Neuronal stem cell (in vitro differentiated cells): ENCODE measurements at regions not wholly inside any gene's neighbourhood (a gene's known extent, or its start where the extent isn't known, plus 50 kb on each side); places are given as distances from the start of the nearest gene placed in this dataset.

Experiments
- DNase-seq: peaks from one replicate; pipeline ENCODE4 v3.0.0-alpha.2; 2013; ENCODE audit warnings: low spot score
- H2AFZ ChIP-seq: one replicate; pipeline ENCODE4 v1.6.1; 2013; ENCODE audit warnings: mild to moderate bottlenecking, low read length, inconsistent platforms
- H2AK5ac ChIP-seq: 2 replicates; pipeline ENCODE4 v1.6.1; 2013; ENCODE audit warnings: low read depth, mild to moderate bottlenecking, inconsistent platforms, low read length, moderate library complexity, mixed read lengths
- H2BK120ac ChIP-seq: 2 replicates; pipeline ENCODE4 v1.6.1; 2013; ENCODE audit warnings: low read depth, mild to moderate bottlenecking, inconsistent platforms, low read length, moderate library complexity, mixed read lengths
- H2BK12ac ChIP-seq: one replicate; pipeline ENCODE4 v1.6.1; 2013; ENCODE audit warnings: low read length, inconsistent platforms
- H2BK15ac ChIP-seq: 2 replicates; pipeline ENCODE4 v1.6.1; 2013; ENCODE audit warnings: mild to moderate bottlenecking, low read length, inconsistent platforms, mixed read lengths
- H2BK5ac ChIP-seq: one replicate; pipeline ENCODE4 v1.6.1; 2013; ENCODE audit warnings: inconsistent platforms, mild to moderate bottlenecking, low read length, moderate library complexity
- H3K14ac ChIP-seq: one replicate; pipeline ENCODE4 v1.6.1; 2013; ENCODE audit warnings: low read length, inconsistent platforms
- H3K18ac ChIP-seq: 2 replicates; pipeline ENCODE4 v1.6.1; 2013; ENCODE audit warnings: low read length, inconsistent platforms
- H3K23ac ChIP-seq: 2 replicates; pipeline ENCODE4 v1.6.1; 2013; ENCODE audit warnings: low read depth, mild to moderate bottlenecking, mixed read lengths, low read length, inconsistent platforms; ENCODE audit not compliant: poor library complexity
- H3K27ac ChIP-seq: replicated peaks from 3 replicates; pipeline ENCODE4 v1.5.1; 2013; ENCODE audit warnings: low read length, inconsistent platforms
- H3K27me3 ChIP-seq, 3 experiments: 2 replicates each; pipeline ENCODE4 v1.6.1; 2013; ENCODE audit warnings: low read length in 3 of 3, mild to moderate bottlenecking in 2 of 3, inconsistent platforms in 1 of 3, low read depth in 1 of 3, mixed read lengths in 1 of 3, moderate library complexity in 1 of 3; ENCODE audit not compliant: control insufficient read depth in 3 of 3, insufficient read depth in 3 of 3
- H3K36me3 ChIP-seq, 2 donors: replicated peaks in 1 of 2; 2 replicates each; pipeline ENCODE4 v1.6.1; 2013; ENCODE audit warnings: low read length in 2 of 2; ENCODE audit not compliant: control insufficient read depth in 2 of 2, insufficient read depth in 2 of 2
- H3K4ac ChIP-seq: 2 replicates; pipeline ENCODE4 v1.6.1; 2013; ENCODE audit warnings: inconsistent platforms, mild to moderate bottlenecking, low read length, moderate library complexity
- H3K4me1 ChIP-seq, 2 donors: 1 replicate in 1 of 2; 2 replicates in 1 of 2; pipeline ENCODE4 v1.6.1; 2013; ENCODE audit warnings: low read length in 2 of 2, low read depth in 1 of 2; ENCODE audit not compliant: control insufficient read depth in 2 of 2, insufficient read depth in 1 of 2
- H3K4me2 ChIP-seq: one replicate; pipeline ENCODE4 v1.6.1; 2013; ENCODE audit warnings: mild to moderate bottlenecking, low read length, inconsistent platforms; ENCODE audit not compliant: insufficient read depth, poor library complexity, severe bottlenecking
- H3K4me3 ChIP-seq, 2 donors: 2 replicates each; pipeline ENCODE4 v1.5.1; 2013; ENCODE audit warnings: low read length in 2 of 2, mild to moderate bottlenecking in 2 of 2, inconsistent platforms in 1 of 2, moderate library complexity in 1 of 2
- H3K79me1 ChIP-seq: one replicate; pipeline ENCODE4 v1.6.1; 2013; ENCODE audit warnings: low read depth, mild to moderate bottlenecking, inconsistent platforms, low read length, moderate library complexity
- H3K9ac ChIP-seq: one replicate; pipeline ENCODE4 v1.6.1; 2013; ENCODE audit warnings: mild to moderate bottlenecking, low read depth, low read length, inconsistent platforms; ENCODE audit not compliant: poor library complexity
- H3K9me3 ChIP-seq, 2 donors: replicated peaks in 1 of 2; 2 replicates each; pipeline versions ENCODE3 to v1.6.1; 2013; ENCODE audit warnings: low read length in 2 of 2, mild to moderate bottlenecking in 2 of 2, inconsistent platforms in 1 of 2, low read depth in 1 of 2, mixed read lengths in 1 of 2, moderate library complexity in 1 of 2; ENCODE audit not compliant: control insufficient read depth in 2 of 2, insufficient read depth in 1 of 2
- H4K8ac ChIP-seq: one replicate; pipeline ENCODE4 v1.6.1; 2013; ENCODE audit warnings: low read depth, mild to moderate bottlenecking, inconsistent platforms, low read length, moderate library complexity
- H4K91ac ChIP-seq: one replicate; pipeline ENCODE4 v1.6.1; 2013; ENCODE audit warnings: low read length, low read depth, mild to moderate bottlenecking, inconsistent platforms; ENCODE audit not compliant: poor library complexity
- WGBS, 2 donors: extraction: QIAGEN DNeasy Blood & Tissue Kit; methylation state at CpG; one replicate each; pipeline ENCODE4 v1.1.7; 2013; ENCODE audit warnings: missing lambda C conversion rate in 2 of 2, mixed read lengths in 1 of 2; ENCODE audit not compliant: insufficient read length in 2 of 2, insufficient replicate concordance in 1 of 2; ENCODE audit errors: extremely low coverage in 2 of 2; 5-methylcytosine and 5-hydroxymethylcytosine counted together

DNA sequence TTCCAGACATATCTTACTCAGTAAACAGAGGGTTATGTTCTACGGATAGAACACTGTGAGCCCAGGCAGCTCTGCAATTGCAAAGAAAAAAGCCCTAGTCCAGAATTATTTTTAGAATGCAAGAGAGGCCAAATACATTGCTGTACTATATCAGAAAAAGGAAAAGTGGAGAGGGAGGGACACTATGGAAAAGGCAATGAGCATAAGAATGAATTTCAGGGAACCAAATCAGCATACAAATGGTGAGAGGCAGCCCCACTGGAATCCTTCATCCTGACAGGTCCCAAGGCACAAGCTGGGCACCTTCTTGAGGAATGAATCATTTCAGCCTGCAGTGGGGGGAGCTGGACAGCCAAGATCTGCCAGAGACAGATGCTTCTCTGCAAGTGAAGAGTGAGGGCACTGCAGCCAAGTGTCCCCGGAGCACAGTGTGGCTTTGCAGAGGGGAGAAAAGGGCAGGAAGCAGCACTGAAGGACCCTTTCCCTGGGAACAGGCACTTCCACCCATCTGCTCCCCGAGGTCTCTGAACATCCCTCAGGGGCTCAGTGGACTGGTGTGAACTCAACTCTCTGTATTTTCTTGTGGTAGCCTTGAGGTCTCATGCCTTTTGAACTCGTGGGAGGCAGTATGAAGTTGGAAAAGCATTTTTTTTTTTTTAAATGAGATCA is 115.6 kb downstream of the XCL2 start:
- Histone ChIP-seq H3K4me2 (no peak overlapping the region), H3K14ac (no peak overlapping the region), H3K9me3 (no peaks in the 10 kb centered on the region), H2BK120ac (no peak overlapping the region), H3K4me3 (no peak overlapping the region), H3K4me1 (no peaks in the 10 kb centered on the region), H2AK5ac (no peak overlapping the region), H3K23ac (no peak overlapping the region), H2BK12ac (no peak overlapping the region), H3K18ac (no peak overlapping the region), H3K4ac (no peak overlapping the region), H2BK5ac (no peak overlapping the region), H3K9ac (no peak overlapping the region), H4K91ac (no peak overlapping the region), H4K8ac (no peak overlapping the region), H3K36me3 (no peaks in the 10 kb centered on the region), H3K27me3 (no peaks in the 10 kb centered on the region), H3K27ac (no peak overlapping the region), H2BK15ac (no peak overlapping the region), H3K79me1 (no peaks in the 10 kb centered on the region), H2AFZ (no peak overlapping the region)
- DNase-seq = no peak
- no CpG with 5 or more reads among the region's 4 CpGs for WGBS, 2 donors

DNA sequence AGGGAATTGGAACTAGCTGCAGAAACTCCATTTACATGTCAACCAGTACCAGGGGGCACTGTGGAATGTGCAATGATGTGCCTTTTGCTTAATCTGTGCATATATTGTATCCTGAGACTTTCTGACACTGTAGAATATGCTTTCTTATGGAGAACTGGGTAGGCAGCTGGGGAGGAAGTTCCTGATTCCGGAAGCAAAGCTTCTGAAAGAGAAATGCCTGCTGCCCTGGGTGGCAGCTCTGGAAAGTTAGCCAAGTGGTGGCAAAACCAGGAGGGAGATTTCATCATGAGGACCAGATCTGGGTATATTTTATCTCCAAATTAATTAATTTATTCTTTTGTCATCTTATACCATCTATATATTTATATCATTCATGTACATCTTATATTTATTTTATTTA is 116.7 kb downstream of the XCL2 start:
- H3K9me3 ChIP-seq = no peaks in the 10 kb centered on the region
- H3K27ac ChIP-seq = no peak overlapping the region
- no peak overlapping the region for H3K4me2 ChIP-seq
- no peaks in the 10 kb centered on the region for H3K36me3 ChIP-seq
- no peak overlapping the region for H3K4ac ChIP-seq
- H2BK12ac ChIP-seq = no peak overlapping the region
- H2BK15ac ChIP-seq = no peak overlapping the region
- H3K4me3 ChIP-seq = no peak overlapping the region
- H2BK5ac ChIP-seq = no peak overlapping the region
- H2AFZ ChIP-seq = no peak overlapping the region
- H3K9ac ChIP-seq = no peak overlapping the region
- H2AK5ac ChIP-seq = no peak overlapping the region
- no peak overlapping the region for H3K14ac ChIP-seq
- no peaks in the 10 kb centered on the region for H3K4me1 ChIP-seq
- H3K27me3 ChIP-seq = no peaks in the 10 kb centered on the region
- no peak overlapping the region for H4K91ac ChIP-seq
- no peak overlapping the region for H3K18ac ChIP-seq
- no peak overlapping the region for H2BK120ac ChIP-seq
- no peak overlapping the region for H3K23ac ChIP-seq
- no peak overlapping the region for H4K8ac ChIP-seq
- H3K79me1 ChIP-seq = no peaks in the 10 kb centered on the region
- DNase-seq = no peak
- no CpG with 5 or more reads among the region's 1 CpG for WGBS, 2 donors

DNA sequence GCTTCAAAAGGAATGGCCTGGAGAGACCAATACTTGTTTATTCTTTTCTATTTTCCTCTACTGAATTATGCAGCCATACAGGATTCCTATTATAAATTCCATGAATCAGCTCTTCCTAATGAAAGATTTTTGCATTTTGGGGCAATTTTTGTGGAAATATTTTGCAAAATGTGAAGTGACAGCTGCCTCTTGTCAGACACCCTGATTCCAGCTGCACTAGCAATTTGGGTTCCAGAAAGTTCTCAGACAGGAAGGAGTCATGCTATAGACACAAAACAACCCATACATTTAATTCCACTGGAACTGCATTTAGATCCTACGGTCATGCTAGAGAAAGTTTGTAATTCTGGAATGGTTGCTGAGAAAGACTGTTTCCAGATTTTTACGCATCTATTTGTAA is 119.5 kb downstream of the XCL2 start:
- Histone ChIP-seq H3K79me1 (no peaks in the 10 kb centered on the region), H3K14ac (no peak overlapping the region), H3K4ac (no peak overlapping the region), H3K4me2 (no peak overlapping the region), H3K23ac (no peak overlapping the region), H2BK120ac (no peak overlapping the region), H2BK12ac (no peak overlapping the region), H3K9ac (no peak overlapping the region), H3K9me3 (no peaks in the 10 kb centered on the region), H2AFZ (no peak overlapping the region), H2AK5ac (no peak overlapping the region), H3K4me1 (no peaks in the 10 kb centered on the region), H4K91ac (no peak overlapping the region), H2BK5ac (no peak overlapping the region), H4K8ac (no peak overlapping the region), H3K36me3 (no peaks in the 10 kb centered on the region), H3K4me3 (no peak overlapping the region), H2BK15ac (no peak overlapping the region), H3K27me3 (no peaks in the 10 kb centered on the region), H3K27ac (no peak overlapping the region), H3K18ac (no peak overlapping the region)
- no CpG with 5 or more reads among the region's 2 CpGs for WGBS, 2 donors
- no peak for DNase-seq

DNA sequence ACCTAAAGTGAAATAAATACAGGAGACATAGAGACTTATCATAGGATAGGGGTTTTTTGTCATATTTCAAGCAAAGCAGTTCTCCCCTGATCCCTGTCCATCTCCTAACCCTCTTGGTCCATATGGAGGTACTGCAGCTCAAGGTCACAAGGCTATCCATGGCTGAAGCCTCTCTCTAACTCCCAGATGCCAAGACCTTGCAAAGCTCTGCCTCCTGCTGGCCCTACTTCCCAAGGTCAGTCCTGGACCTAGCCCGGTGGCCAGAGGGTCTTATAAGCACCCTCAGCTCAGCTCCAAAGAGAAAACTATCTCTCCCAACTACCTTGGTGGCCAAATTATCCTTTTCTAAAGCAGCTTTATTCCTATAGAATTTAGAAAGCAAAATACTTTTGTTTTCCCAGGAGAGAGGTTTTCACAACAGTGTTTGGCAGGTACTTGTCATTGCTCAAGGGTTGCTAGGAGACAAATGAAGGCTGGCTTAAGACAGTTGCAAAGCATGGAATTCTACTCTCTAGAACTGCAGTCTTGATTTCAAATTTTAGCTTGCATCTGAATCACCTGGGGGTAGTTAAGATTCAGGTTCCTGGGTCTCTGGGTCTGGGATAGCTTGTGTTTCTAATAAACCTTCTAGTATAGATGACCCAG is 121.5 kb downstream of the XCL2 start:
- H3K27me3 ChIP-seq = no peaks in the 10 kb centered on the region
- H2BK15ac ChIP-seq = no peak overlapping the region
- no peak overlapping the region for H3K4ac ChIP-seq
- no CpG with 5 or more reads among the region's 1 CpG for WGBS, 2 donors
- H2AFZ ChIP-seq = no peak overlapping the region
- H3K9me3 ChIP-seq = no peaks in the 10 kb centered on the region
- H3K4me1 ChIP-seq = no peaks in the 10 kb centered on the region
- H2BK12ac ChIP-seq = no peak overlapping the region
- no peaks in the 10 kb centered on the region for H3K79me1 ChIP-seq
- H4K91ac ChIP-seq = no peak overlapping the region
- H3K4me2 ChIP-seq = no peak overlapping the region
- no peak overlapping the region for H3K18ac ChIP-seq
- H3K14ac ChIP-seq = no peak overlapping the region
- no peak overlapping the region for H3K9ac ChIP-seq
- H4K8ac ChIP-seq = no peak overlapping the region
- no peak overlapping the region for H3K23ac ChIP-seq
- H2AK5ac ChIP-seq = no peak overlapping the region
- no peak overlapping the region for H3K4me3 ChIP-seq
- no peak overlapping the region for H2BK5ac ChIP-seq
- H3K27ac ChIP-seq = no peak overlapping the region
- no peak overlapping the region for H2BK120ac ChIP-seq
- H3K36me3 ChIP-seq = no peaks in the 10 kb centered on the region
- no peak for DNase-seq
